HG03457 (cell line): ENCODE measurements at regions not wholly inside any gene's neighbourhood (a gene's known extent, or its start where the extent isn't known, plus 50 kb on each side); places are given as distances from the start of the nearest gene placed in this dataset.
"Not testable (repeated sequence)": the region's sequence is repeated elsewhere in the genome, so short reads cannot be mapped to it uniquely, and the experiment has no call there.

Experiments
- ATAC-seq: cut with Tn5 transposase; IDR thresholded peaks from one replicate; pipeline ENCODE4 v1.9.1; 2021; ENCODE audit warnings: moderate number of reproducible peaks; ENCODE audit not compliant: unreplicated experiment

GRCh38 chr6:80531681-80532619 is 425.5 kb downstream of the BCKDHB start:
- no peak for ATAC-seq

GRCh38 chr6:80530103-80530502 is 423.6 kb downstream of the BCKDHB start:
- ATAC-seq = no peak

DNA sequence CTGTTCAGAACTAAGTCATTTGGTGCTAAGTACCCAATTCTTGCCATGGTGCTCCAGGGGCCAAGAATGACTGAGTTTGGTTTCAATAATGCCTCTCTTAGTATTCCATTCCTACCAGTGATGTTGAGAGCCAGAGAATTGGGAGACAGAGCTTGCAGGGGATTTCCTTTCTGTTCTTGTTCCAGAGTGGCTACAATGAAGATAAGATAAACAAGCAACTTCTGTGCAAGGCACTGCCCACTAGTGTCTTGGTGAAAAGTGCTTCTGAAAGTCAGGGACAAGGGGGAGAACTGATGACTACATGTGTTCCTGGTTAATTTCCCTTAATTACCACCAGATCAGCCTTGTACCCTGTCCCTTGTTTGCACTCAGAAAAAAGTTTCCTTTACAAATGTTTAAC is 421.6 kb downstream of the BCKDHB start:
- no peak for ATAC-seq

- ATAC-seq = no peak
Measured at GRCh38 chr6:80527552-80528052, 421.1 kb downstream of the BCKDHB start.

DNA sequence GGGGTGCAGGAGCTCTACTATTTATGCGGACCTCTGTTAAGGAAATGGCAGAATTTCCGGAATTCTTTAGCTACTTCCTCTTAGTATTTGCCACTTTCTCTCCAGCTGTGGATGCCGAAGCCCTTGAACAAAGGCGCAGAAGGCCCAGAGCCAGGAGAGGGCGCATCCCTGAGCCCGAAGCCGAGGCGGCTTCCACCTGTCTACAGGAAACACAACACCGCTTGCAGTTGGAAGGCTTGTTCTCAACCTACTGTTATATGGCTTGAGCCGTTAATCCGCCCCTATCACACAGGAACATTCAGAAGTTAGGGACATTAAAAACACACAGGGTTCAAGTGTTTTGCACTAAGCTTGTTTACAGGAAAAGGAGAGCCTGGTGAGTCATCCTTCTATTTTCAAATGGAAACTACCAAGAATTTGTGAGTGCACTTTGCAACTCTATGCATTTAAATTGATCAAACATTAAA is 417.1 kb downstream of the BCKDHB start:
- ATAC-seq = no peak

DNA sequence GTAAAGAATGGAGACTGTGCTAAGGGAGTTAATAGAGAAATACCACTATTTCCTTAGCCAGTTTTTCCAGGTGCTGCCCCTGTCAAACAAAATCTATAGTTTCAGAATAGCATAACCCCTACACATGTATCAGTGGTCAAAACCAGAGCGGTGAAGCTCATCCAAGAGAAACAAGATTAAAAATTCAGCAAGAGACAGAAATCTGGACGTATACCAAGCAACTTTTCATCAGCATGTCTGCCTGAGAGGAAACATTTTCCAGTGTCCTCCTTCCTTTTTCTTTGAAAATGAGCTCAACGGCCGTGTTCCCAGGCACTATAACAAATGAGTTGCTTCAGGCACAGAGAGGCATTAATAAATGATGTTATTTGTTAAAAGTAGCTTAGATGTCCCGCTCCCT is 416.5 kb downstream of the BCKDHB start:
- no peak for ATAC-seq

DNA sequence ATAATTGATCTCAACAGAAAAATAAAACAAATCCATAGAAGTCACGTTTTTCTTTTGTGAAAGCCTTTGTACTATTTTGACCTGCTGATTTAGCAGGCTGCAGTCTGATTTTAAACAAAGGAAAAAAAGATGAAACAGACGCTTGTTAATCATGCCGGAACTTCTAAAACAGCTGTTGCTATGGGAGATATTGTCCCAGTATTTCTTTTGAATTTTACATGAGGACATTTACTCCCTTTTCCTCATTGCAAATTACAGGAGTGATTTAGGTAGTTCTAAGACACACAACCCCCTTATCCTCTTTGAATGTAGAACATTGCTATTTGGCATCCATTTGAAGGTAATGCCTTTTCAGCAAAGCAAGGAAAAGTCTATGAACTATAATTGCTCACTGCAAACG is 416.1 kb downstream of the BCKDHB start:
- no peak for ATAC-seq

GRCh38 chr6:80519811-80520594 is 413.5 kb downstream of the BCKDHB start:
- no peak for ATAC-seq

GRCh38 chr6:80517525-80517924 is 411.1 kb downstream of the BCKDHB start:
- ATAC-seq = no peak

DNA sequence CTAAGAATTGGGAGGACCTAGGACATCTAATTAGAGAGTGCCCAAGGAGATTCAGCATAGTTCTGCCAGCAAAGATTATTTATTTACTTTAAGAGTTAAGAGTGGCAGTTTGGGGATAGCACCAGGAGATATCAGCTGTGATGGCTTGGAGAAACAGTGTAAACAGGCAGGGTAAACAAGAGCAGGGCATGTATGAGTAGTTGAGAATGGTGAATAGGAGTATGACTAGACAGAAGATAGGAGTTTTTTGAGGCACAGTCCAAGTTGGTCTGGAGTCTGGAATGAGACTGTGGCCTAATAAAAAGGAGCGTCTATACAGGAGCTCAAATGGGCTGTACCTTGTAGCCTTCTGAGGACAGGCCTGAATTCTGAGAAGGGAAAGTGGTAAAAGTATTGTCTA is 404.1 kb downstream of the BCKDHB start:
- not testable (repeated sequence) for ATAC-seq

- no peak for ATAC-seq
Measured at GRCh38 chr6:80508885-80509630, 402.6 kb downstream of the BCKDHB start.

GRCh38 chr6:80504882-80505281 is 398.4 kb downstream of the BCKDHB start:
- ATAC-seq = no peak

DNA sequence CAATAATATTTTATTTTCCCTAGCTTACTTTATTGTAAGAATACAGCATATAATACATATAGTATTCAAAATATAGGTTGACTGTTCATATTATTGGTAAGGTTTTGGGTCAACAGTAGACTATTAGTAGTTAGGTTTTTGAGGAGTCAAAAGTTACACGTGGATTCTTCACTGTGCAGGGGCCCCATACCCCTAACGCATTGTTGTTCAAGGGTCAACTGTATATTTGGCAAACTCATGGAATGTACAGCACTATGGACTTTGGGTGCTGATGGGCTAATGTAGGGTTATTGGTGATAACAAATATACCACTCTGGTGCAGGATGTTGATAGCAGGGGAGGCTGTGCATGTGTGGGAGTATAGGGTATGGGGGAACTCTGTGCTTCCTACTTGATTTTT is 397.2 kb downstream of the BCKDHB start:
- ATAC-seq = no peak

- no peak for ATAC-seq
Measured at GRCh38 chr6:80502871-80503270, 396.4 kb downstream of the BCKDHB start.

DNA sequence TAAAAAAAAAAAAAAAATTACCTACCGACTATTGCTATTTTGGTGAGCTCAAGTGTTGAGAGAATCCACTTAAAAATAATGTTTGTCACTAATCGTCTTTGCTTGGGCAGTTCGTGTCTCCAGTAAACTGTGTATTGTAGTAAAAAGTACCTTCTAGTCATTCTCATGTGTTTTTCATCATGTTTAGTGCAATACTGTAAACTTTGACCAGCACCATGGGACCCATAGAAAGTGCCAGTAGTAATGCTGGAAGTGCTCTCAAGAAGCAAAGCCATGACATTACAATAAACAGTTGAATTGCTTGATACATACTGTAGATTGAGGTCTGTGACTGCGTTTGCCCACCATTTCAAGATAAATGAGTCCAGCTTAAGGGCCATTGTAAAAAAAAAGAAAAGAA is 395.2 kb downstream of the BCKDHB start:
- no peak for ATAC-seq

GRCh38 chr6:80497696-80498486 is 391.4 kb downstream of the BCKDHB start:
- not testable (repeated sequence) for ATAC-seq

GRCh38 chr6:80489911-80490635 is 383.6 kb downstream of the BCKDHB start:
- no peak for ATAC-seq

GRCh38 chr6:80488190-80488589 is 381.7 kb downstream of the BCKDHB start:
- ATAC-seq = no peak

DNA sequence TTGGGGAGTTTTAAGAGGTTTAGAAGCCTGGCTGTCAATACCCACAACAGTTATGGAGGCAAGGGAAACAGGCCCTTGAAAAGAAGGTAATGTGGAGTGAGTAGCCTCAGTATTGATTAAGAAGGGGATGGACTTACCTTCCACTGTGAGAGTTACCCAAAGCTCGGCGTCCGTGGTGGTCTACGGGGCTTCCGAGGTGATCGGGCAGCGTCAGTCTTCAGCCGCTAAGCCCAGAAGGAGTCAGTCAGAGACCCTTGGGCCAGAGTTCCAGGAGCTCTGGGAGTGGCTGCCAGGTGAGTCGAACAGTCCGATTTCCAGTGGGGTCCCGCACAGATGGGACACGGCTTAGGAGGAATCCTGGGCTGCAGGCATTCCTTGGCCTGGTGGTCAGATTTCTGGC is 379.0 kb downstream of the BCKDHB start:
- not testable (repeated sequence) for ATAC-seq
